DMS53 (cell line): ENCODE measurements at regions not wholly inside any gene's neighbourhood (a gene's known extent, or its start where the extent isn't known, plus 50 kb on each side); places are given as distances from the start of the nearest gene placed in this dataset.

Source experiments
- DNase-seq: peaks from one replicate; lab custom pipeline; 2025; lab: John Stamatoyannopoulos, UW

GRCh38 chr3:107258300-107258699 is 118.9 kb upstream of the CCDC54 start:
- no peak for DNase-seq

GRCh38 chr3:107260207-107260606 is 117.0 kb upstream of the CCDC54 start:
- DNase-seq = no peak

DNA sequence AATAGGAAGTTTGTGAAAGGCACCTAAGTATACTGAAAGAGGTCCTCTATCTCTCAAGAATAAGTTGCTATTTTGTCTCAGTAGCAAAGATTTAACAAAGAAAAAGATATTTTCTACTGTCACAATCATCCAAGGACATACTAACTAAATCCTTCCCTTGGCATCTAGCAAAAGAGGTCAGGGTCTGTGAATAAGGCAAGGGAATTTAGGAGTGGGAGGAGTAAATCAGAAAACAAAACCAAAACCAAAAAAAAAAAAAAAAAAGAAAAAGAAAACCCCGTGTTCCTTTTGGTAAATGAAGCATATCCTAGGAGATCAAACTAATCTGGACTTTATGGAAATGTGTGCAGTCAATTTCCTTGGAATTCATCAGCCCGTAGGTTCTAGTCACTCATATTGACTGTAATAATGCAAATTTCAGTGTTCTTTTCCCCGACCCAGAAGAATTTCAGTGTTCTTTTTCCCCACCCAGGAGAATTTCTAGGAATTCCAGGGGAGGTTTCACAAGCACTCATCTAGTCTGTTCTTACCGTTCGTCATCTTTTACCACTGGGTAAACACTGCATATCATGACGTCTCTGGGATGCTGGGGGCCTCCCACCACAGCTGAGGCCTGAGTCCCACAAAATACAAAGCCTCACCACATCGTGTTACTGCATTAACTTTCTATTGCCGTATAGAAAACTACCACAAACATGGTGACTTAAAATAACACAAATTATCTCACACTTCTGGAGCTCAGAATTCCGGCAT is 113.8 kb upstream of the CCDC54 start:
- DNase-seq = no peak

- no peak for DNase-seq
Observed at GRCh38 chr3:107264888-107265287, 112.4 kb upstream of the CCDC54 start.

DNA sequence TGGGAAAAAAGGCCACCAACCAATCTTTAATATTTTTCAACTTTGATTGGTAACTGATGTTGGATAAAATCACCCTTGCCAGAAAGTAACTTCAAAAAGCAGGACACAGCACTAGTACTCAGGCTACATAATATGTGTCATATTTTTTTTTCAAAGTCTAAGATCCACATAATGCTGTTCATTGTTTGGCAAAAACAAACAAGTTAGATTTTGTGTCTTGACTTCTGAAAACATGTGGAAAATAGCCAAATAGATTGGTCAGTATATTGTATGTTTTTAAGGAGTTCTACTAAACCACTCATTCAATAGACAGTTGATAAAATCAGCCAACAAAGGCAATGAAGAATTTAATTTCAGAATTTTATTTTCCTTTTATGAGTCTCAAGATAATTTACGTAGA is 111.7 kb upstream of the CCDC54 start:
- DNase-seq = no peak

- no peak for DNase-seq
Observed at GRCh38 chr3:107268469-107268868, 108.8 kb upstream of the CCDC54 start.

- no peak for DNase-seq
Observed at GRCh38 chr3:107269136-107269535, 108.1 kb upstream of the CCDC54 start.

- peak; percentile 69 for DNase-seq
Observed at GRCh38 chr3:107271787-107272387, 105.4 kb upstream of the CCDC54 start.

DNA sequence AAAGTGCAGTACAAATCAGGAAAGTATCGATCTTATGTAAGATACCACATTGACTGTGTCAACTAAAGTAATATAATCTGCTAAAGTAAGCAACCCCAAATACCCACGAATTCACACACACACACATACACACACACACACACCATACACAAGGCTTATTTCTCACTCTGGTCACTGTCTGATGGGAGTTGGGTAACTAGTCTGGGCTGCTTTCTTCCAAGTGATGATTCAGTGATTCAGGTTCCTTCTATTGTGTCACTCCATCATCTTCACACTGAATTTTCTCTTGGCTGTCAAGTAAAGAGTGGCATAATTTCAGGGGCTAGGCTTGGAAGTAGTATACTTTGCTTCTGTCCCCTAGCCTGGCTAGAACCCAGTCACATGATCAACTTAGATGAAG is 104.8 kb upstream of the CCDC54 start:
- DNase-seq = no peak

- DNase-seq = no peak
Observed at GRCh38 chr3:107272885-107273284, 104.4 kb upstream of the CCDC54 start.

- no peak for DNase-seq
Observed at GRCh38 chr3:107273771-107274170, 103.5 kb upstream of the CCDC54 start.

DNA sequence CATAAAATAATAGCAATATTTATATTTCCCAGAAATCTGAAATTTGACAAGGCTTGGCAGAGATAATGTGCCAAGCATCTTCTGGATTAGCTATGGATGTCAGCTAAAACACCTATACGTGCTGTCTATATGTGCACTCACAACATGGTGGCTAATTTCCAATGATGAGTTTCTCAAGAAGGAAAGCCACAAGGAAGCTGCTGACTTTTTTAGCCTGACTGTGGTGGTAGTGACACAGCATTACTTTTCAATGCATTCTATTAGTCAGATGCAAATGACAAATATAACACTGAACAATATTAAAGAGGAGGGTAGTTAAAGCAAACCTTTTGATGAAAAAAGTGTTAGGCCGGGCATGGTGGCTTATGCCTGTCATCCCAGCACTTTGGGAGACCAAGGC is 101.7 kb upstream of the CCDC54 start:
- no peak for DNase-seq

DNA sequence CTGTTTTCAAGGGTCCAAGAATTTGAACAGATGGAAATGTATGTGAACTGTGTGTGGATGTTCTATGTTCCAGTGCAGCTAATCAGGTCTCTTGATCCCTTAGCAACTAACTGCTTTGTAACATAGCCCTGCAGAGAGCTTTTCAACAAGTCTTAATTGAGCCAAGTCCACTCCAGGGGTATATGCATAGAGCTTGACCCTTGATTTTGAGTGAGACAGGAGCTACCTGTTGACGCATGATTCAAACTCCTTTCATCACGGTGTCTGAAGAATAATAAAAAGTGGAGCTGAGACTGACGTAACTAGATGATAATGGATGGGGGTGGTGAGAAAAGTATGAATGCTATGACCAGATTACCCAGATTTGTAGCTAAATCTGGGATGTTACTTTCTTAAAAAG is 93.3 kb upstream of the CCDC54 start:
- peak; percentile 36 for DNase-seq

DNA sequence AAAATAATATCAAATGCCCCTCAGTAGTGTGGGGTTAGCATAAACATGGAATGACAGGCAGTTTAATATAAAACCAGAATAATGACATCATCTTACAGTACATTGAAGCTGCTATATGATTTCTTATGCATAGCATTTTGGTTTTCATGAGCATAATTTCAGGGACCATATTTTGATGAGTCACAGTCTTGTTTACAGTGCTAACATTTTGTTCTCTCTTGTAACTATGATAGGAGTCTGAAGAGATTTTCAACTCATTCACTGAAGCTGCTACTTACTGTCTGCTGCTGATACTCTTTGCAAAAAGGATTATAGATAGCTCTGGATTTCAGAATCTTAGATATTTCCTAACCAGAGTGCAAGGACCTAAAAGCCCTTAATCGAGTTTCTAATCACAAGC is 92.6 kb upstream of the CCDC54 start:
- peak; percentile 52 for DNase-seq

GRCh38 chr3:107285197-107285596 is 92.0 kb upstream of the CCDC54 start:
- no peak for DNase-seq

DNA sequence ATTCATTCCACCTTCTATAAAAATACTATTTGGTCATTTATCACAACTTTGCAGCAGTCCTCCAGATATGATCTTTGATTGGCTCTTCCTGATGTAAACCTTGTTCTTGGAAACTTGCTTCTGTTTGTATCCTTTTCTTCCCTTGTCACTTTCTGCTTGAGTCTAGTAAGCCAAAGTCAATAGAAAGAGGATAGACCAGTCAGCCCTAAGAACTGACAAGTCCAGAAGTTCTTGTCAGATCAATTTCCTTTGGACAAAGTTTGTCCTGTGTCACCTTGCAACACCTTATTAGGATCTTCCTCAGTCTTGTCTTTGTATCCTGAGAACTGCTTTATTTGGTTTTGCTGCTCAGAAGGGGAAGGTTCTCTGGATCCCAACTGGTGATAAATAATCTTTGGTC is 87.9 kb upstream of the CCDC54 start:
- DNase-seq = no peak

- DNase-seq = no peak
Observed at GRCh38 chr3:107294117-107294516, 83.1 kb upstream of the CCDC54 start.

DNA sequence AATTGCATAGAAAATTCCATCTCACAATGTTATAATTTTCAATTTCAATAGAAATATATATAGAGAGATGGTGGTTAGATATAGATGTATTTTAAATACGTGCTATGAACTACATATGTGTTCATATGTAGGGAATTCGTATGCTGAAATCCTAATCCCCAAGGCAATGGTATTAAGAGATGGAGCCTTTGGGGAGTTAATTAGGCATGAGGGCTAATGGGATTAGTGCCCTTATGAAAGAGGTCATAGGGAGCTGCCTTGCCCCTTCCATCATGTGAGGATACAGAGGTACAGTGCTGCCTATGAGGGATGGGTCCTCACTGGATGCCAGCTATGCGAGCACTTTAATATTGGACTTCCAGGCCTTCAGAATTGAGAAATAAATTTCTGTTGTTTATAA is 79.6 kb upstream of the CCDC54 start:
- DNase-seq = no peak

GRCh38 chr3:107307205-107307604 is 70.0 kb upstream of the CCDC54 start:
- no peak for DNase-seq

GRCh38 chr3:107308716-107309115 is 68.5 kb upstream of the CCDC54 start:
- DNase-seq = no peak

GRCh38 chr3:107309312-107309711 is 67.9 kb upstream of the CCDC54 start:
- DNase-seq = no peak

GRCh38 chr3:107313711-107314110 is 63.5 kb upstream of the CCDC54 start:
- DNase-seq = no peak

DNA sequence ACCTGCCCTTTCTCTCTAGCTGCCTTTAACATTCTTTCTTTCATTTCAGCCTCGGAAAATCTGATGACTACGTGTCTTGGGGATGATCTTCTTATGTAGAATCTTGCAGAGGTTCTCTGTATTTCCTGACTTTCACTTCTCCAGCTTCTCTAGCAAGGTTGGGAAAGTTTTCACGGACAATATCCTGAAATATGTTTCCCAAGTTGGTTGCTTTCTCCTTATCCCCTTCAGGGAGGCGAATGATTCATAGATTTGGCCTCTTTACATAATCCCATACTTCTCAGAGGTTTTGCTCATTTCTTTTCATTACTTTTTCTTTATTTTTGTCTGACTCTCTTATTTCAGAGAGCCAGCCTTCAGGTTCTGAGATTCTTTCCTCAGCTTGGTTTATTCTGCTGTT is 62.1 kb upstream of the CCDC54 start:
- DNase-seq = no peak

DNA sequence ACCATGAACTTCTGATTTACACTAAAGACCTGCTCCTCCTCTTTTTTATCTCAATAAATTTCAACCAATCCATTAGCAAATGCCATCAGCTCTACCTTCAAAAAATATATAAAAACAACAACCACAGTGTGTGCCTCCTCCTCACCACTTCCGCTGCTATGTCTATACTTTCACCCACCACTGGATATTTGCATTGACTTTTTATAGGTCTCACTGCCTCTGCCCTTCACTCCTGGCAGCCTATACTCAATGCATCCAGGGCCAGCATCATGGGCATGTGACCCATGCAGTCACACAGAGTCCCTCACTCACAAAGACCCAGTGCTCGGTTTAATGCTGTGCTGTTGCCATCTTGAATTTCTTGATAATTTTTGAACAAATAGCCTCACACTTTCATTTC is 53.5 kb upstream of the CCDC54 start:
- no peak for DNase-seq
